HepG2 (cell line): ENCODE measurements at regions not wholly inside any gene's neighbourhood (a gene's known extent, or its start where the extent isn't known, plus 50 kb on each side); places are given as distances from the start of the nearest gene placed in this dataset.

Source experiments
- AKAP8 ChIP-seq: sonication (generic); formaldehyde crosslinking; IDR thresholded peaks from 2 replicates; pipeline ENCODE4 v1.5.1; 2020; ENCODE audit warnings: mild to moderate bottlenecking, missing genetic modification reagents
- ARID2 ChIP-seq: sonication (generic); formaldehyde crosslinking; IDR thresholded peaks from 2 replicates; pipeline ENCODE4 v1.8.1; 2022; ENCODE audit warnings: mild to moderate bottlenecking, missing genetic modification reagents, borderline replicate concordance
- EHMT2 ChIP-seq: fragments of 200-600 bp; sonication (generic); IDR thresholded peaks from 2 replicates; pipeline ENCODE4 v1.7.0; 2017; ENCODE audit warnings: antibody characterized with exemption, low read depth, low read length, borderline replicate concordance
- ESRRA ChIP-seq: sonication (generic); formaldehyde crosslinking; IDR thresholded peaks from 2 replicates; pipeline ENCODE4 v1.5.1; 2020; ENCODE audit warnings: mild to moderate bottlenecking, low read depth, missing genetic modification reagents
- GZF1 ChIP-seq: sonication (generic); formaldehyde crosslinking; IDR thresholded peaks from 2 replicates; pipeline ENCODE4 v1.5.1; 2020; ENCODE audit warnings: mild to moderate bottlenecking, missing genetic modification reagents
- HNRNPK ChIP-seq: fragments of 200-400 bp; formaldehyde crosslinking; IDR thresholded peaks from 2 replicates; pipeline ENCODE4 v1.6.1; 2018; ENCODE audit warnings: low read length, low read depth, moderate library complexity, mild to moderate bottlenecking; ENCODE audit not compliant: poor library complexity, severe bottlenecking
- IRF1 ChIP-seq: sonication (generic); formaldehyde crosslinking; IDR thresholded peaks from 2 replicates; pipeline ENCODE4 v1.4.0; 2020; ENCODE audit warnings: low read depth, mild to moderate bottlenecking, missing genetic modification reagents
- MTERF4 ChIP-seq: sonication (generic); formaldehyde crosslinking; IDR thresholded peaks from 2 replicates; pipeline ENCODE4 v1.8.0; 2023; ENCODE audit warnings: mild to moderate bottlenecking, missing genetic modification reagents
- NFE2 ChIP-seq: sonication (generic); formaldehyde crosslinking; IDR thresholded peaks from 2 replicates; pipeline ENCODE4 v1.4.0; 2020; ENCODE audit warnings: missing genetic modification reagents
- REL ChIP-seq: sonication (generic); formaldehyde crosslinking; conservative IDR thresholded peaks from 2 replicates; pipeline ENCODE4 v1.8.0; 2022; ENCODE audit warnings: mild to moderate bottlenecking, missing genetic modification reagents, moderate library complexity
- ZEB1 ChIP-seq: IDR thresholded peaks from 2 replicates; pipeline ENCODE4 v1.6.1; 2012; ENCODE audit warnings: mild to moderate bottlenecking, low read depth, inconsistent platforms; ENCODE audit not compliant: insufficient replicate concordance
- ZFY ChIP-seq: sonication (generic); formaldehyde crosslinking; IDR thresholded peaks from 2 replicates; pipeline ENCODE4 v1.4.0; 2020; ENCODE audit warnings: missing genetic modification reagents
- ZNF260 ChIP-seq: sonication (generic); formaldehyde crosslinking; IDR thresholded peaks from 2 replicates; pipeline ENCODE4 v1.4.0; 2020; ENCODE audit warnings: missing genetic modification reagents, low read depth, mild to moderate bottlenecking, borderline replicate concordance
- ZNF263 ChIP-seq: sonication (generic); formaldehyde crosslinking; IDR thresholded peaks from 2 replicates; pipeline ENCODE4 v1.4.0; 2020; ENCODE audit warnings: missing genetic modification reagents
- ZNF563 ChIP-seq: sonication (generic); formaldehyde crosslinking; IDR thresholded peaks from 2 replicates; pipeline ENCODE4 v1.8.0; 2022; ENCODE audit warnings: mild to moderate bottlenecking, moderate library complexity, missing genetic modification reagents
- ZNF598 ChIP-seq: sonication (generic); formaldehyde crosslinking; IDR thresholded peaks from 2 replicates; pipeline ENCODE4 v1.5.1; 2020; ENCODE audit warnings: mild to moderate bottlenecking, missing genetic modification reagents, borderline replicate concordance
- ZNF670 ChIP-seq: sonication (generic); formaldehyde crosslinking; IDR thresholded peaks from 2 replicates; pipeline ENCODE4 v1.8.0; 2022; ENCODE audit warnings: mild to moderate bottlenecking, missing genetic modification reagents, borderline replicate concordance
- TF ChIP-seq, protein P1 (sequence below): sonication (generic); formaldehyde crosslinking; IDR thresholded peaks from 2 replicates; pipeline ENCODE4 v1.4.0; 2020; ENCODE audit warnings: missing genetic modification reagents
- TF ChIP-seq, protein P2 (sequence below): fragments of 450-650 bp; IDR thresholded peaks from 2 replicates; pipeline ENCODE4 v1.6.1; 2017
- TF ChIP-seq, protein P3 (sequence below): IDR thresholded peaks from 2 replicates; pipeline ENCODE4 v1.4.0; 2020; ENCODE audit warnings: mild to moderate bottlenecking, missing genetic modification reagents

GRCh38 chr11:8810540-8811301 lies 100.3 kb upstream of the AKIP1 start (continued):
- TF ChIP-seq, protein P1, sequence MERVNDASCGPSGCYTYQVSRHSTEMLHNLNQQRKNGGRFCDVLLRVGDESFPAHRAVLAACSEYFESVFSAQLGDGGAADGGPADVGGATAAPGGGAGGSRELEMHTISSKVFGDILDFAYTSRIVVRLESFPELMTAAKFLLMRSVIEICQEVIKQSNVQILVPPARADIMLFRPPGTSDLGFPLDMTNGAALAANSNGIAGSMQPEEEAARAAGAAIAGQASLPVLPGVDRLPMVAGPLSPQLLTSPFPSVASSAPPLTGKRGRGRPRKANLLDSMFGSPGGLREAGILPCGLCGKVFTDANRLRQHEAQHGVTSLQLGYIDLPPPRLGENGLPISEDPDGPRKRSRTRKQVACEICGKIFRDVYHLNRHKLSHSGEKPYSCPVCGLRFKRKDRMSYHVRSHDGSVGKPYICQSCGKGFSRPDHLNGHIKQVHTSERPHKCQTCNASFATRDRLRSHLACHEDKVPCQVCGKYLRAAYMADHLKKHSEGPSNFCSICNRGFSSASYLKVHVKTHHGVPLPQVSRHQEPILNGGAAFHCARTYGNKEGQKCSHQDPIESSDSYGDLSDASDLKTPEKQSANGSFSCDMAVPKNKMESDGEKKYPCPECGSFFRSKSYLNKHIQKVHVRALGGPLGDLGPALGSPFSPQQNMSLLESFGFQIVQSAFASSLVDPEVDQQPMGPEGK (CRISPR knock-in tag) = 0 out of 2 replicates have a peak, but pooled peaks have one; percentile 15
- TF ChIP-seq REL (CRISPR knock-in tag) = no peak
- 0 out of 2 replicates have a peak, but pooled peaks have one; percentile 39 for TF ChIP-seq GZF1
- no peak for TF ChIP-seq ARID2 (CRISPR knock-in tag)
- TF ChIP-seq HNRNPK = no peak
- peak; percentile 58; the same call in 1 of the 2 replicates for TF ChIP-seq ZNF598 (CRISPR knock-in tag)
- no peak for TF ChIP-seq ZNF563 (CRISPR knock-in tag)
- TF ChIP-seq ZFY (CRISPR knock-in tag) = no peak; the same call in none of the 2 replicates
- TF ChIP-seq EHMT2 = no peak
- TF ChIP-seq ZNF670 (CRISPR knock-in tag) = no peak
- no peak for TF ChIP-seq ZNF260 (CRISPR knock-in tag)
- TF ChIP-seq, protein P2, sequence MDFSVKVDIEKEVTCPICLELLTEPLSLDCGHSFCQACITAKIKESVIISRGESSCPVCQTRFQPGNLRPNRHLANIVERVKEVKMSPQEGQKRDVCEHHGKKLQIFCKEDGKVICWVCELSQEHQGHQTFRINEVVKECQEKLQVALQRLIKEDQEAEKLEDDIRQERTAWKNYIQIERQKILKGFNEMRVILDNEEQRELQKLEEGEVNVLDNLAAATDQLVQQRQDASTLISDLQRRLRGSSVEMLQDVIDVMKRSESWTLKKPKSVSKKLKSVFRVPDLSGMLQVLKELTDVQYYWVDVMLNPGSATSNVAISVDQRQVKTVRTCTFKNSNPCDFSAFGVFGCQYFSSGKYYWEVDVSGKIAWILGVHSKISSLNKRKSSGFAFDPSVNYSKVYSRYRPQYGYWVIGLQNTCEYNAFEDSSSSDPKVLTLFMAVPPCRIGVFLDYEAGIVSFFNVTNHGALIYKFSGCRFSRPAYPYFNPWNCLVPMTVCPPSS = no peak
- no peak for TF ChIP-seq ZEB1
- TF ChIP-seq ESRRA (CRISPR knock-in tag) = no peak
- no peak for TF ChIP-seq MTERF4 (CRISPR knock-in tag)
- TF ChIP-seq ZNF263 (CRISPR knock-in tag) = 0 out of 2 replicates have a peak, but pooled peaks have one; percentile 22
- TF ChIP-seq IRF1 (CRISPR knock-in tag) = no peak
- TF ChIP-seq, protein P3, sequence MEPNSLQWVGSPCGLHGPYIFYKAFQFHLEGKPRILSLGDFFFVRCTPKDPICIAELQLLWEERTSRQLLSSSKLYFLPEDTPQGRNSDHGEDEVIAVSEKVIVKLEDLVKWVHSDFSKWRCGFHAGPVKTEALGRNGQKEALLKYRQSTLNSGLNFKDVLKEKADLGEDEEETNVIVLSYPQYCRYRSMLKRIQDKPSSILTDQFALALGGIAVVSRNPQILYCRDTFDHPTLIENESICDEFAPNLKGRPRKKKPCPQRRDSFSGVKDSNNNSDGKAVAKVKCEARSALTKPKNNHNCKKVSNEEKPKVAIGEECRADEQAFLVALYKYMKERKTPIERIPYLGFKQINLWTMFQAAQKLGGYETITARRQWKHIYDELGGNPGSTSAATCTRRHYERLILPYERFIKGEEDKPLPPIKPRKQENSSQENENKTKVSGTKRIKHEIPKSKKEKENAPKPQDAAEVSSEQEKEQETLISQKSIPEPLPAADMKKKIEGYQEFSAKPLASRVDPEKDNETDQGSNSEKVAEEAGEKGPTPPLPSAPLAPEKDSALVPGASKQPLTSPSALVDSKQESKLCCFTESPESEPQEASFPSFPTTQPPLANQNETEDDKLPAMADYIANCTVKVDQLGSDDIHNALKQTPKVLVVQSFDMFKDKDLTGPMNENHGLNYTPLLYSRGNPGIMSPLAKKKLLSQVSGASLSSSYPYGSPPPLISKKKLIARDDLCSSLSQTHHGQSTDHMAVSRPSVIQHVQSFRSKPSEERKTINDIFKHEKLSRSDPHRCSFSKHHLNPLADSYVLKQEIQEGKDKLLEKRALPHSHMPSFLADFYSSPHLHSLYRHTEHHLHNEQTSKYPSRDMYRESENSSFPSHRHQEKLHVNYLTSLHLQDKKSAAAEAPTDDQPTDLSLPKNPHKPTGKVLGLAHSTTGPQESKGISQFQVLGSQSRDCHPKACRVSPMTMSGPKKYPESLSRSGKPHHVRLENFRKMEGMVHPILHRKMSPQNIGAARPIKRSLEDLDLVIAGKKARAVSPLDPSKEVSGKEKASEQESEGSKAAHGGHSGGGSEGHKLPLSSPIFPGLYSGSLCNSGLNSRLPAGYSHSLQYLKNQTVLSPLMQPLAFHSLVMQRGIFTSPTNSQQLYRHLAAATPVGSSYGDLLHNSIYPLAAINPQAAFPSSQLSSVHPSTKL (CRISPR knock-in tag) = peak; percentile 11; the same call in 1 of the 2 replicates
- TF ChIP-seq AKAP8 (CRISPR knock-in tag) = no peak
- TF ChIP-seq NFE2 = no peak
